ENCODE measurements at regions not wholly inside any gene's neighbourhood (a gene's known extent, or its start where the extent isn't known, plus 50 kb on each side); places are given as distances from the start of the nearest gene placed in this dataset.

- no peak for DNase-seq
Observed at GRCh38 chr6:25219917-25220278, 59.3 kb upstream of the CARMIL1 start.

- DNase-seq, result no peak
Observed at GRCh38 chr6:25220857-25221256, 58.3 kb upstream of the CARMIL1 start.

GRCh38 chr6:25222006-25222678 lies 57.0 kb upstream of the CARMIL1 start:
- no peak for DNase-seq

GRCh38 chr6:25223490-25223991 lies 55.6 kb upstream of the CARMIL1 start:
- peak in 30 of 56 donors; percentile 1 to 70 (median 13) for DNase-seq

GRCh38 chr6:25224242-25224641 lies 54.9 kb upstream of the CARMIL1 start:
- DNase-seq, result no peak

GRCh38 chr6:25227854-25228253 lies 51.3 kb upstream of the CARMIL1 start:
- no peak for DNase-seq

Data from amygdala (tissue), 56 donors.